ENCODE measurements at regions not wholly inside any gene's neighbourhood (a gene's known extent, or its start where the extent isn't known, plus 50 kb on each side); places are given as distances from the start of the nearest gene placed in this dataset.
"Not testable (repeated sequence)": the region's sequence is repeated elsewhere in the genome, so short reads cannot be mapped to it uniquely, and the experiment has no call there.

DNA sequence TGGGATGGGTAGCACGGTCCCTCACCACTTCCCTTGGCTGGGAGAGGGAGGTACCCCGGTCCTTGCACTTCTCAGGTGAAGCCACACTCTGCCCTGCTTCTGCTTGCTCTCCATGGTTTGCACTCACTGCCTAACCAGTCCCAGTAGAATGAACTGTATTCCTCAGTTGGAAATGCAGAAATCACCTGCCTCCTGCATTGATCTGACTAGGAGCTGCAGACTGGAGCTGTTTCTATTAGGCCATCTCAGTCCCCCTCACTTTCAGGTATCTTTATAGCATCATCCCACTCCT, 264.9 kb downstream of the ZWINT start:
- DNase-seq, result no peak

DNA sequence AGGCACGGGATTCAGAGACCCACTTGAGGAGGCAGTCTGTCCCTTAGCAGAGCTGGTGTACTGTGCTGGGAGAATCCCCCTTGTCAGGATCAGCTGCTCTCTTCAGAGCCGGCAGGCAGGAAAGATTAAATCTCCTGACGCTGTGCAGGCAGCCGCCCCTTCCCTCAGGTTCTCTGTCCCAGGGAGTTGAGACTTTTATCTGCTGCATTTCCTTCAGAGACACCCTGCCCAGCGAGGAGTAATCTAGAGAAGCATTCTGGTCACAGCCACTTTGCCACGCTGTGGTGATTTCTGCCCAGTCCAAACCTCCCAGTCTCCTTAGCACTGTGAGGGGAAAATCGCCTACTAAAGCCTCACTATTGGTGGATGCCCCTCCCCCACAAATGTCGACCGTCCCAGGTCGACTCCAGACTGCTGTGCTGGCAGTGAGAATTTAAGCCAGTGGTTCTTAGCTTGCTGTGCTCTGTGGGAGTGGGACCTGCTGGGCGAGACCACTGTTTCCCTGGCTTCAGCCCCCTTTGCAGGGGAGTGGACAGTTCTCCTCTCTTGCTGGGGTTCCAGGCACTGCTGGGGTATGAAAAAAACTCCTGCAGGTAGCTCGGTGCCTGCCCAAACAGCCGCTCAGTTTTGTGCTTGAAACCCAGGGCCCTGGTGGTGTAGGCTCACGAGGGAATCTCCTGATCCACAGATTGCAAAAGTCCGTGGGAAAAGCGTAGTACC, 265.4 kb downstream of the ZWINT start:
- no peak for DNase-seq

- DNase-seq, result not testable (repeated sequence)
Measured at GRCh38 chr10:56093645-56094044, 267.4 kb downstream of the ZWINT start.

- no peak for DNase-seq
Measured at GRCh38 chr10:56091872-56092271, 269.2 kb downstream of the ZWINT start.

GRCh38 chr10:56090914-56091540, 270.0 kb downstream of the ZWINT start:
- DNase-seq, result no peak

DNA sequence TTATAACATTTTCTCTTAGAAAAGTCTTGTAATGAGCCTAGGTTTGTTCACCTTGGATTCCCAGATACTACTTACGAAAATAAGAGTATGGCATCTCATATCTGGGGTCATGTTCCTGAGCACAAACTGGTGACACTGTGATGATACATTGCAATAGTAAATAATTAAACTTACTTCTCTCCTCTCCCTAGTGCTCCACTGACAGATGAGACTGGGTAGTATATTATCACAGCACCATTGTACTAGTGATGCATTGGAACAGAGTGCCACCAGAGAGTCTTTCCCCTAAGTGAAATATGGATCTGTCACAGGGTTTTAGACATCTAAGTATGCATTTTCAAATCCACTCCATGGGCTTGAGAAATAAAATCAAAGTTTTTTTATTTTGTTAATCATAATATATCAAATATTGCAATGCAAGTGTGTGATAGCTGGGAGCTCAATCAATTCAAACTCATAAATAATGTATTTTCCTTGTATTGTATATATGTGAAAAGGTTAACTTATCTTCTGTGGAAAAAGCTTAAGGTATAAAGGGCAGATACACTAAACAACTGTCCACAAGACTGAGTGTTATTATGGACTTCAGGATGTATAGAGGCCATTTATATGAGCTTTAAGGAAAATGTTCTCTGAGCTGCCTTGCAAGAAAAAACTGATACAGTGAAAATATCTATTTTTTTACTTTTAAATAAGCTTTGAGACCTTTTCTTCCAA, 275.5 kb downstream of the ZWINT start:
- no peak for DNase-seq

- DNase-seq, result no peak
Measured at GRCh38 chr10:56082169-56082568, 278.9 kb downstream of the ZWINT start.

- DNase-seq, result no peak
Measured at GRCh38 chr10:56068473-56069263, 292.4 kb downstream of the ZWINT start.

DNA sequence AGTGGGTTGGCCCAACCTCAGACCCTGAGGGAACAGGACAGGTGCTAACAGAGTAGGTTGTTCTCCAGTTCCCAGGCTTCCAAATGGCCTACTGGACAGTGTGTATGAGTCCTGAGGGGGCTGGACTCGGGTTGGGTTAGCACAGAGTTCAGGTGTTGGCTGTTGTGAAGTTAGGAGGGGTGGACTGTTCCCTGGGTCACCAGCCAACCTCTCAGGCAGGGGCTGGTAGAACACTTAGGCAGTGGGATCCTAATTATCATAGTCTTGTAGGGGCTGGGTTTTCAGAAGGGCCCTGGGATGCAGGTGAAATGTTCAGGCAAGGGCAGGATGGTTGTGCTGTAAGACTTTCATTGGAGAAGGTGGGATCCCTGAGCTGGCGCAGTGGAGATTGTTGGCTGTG, 293.0 kb downstream of the ZWINT start:
- DNase-seq, result no peak

- no peak for DNase-seq
Measured at GRCh38 chr10:56063642-56064041, 297.4 kb downstream of the ZWINT start.

GRCh38 chr10:56057860-56058259, 303.2 kb downstream of the ZWINT start:
- no peak for DNase-seq

- DNase-seq, result no peak
Measured at GRCh38 chr10:56035489-56035888, 325.6 kb downstream of the ZWINT start.

DNA sequence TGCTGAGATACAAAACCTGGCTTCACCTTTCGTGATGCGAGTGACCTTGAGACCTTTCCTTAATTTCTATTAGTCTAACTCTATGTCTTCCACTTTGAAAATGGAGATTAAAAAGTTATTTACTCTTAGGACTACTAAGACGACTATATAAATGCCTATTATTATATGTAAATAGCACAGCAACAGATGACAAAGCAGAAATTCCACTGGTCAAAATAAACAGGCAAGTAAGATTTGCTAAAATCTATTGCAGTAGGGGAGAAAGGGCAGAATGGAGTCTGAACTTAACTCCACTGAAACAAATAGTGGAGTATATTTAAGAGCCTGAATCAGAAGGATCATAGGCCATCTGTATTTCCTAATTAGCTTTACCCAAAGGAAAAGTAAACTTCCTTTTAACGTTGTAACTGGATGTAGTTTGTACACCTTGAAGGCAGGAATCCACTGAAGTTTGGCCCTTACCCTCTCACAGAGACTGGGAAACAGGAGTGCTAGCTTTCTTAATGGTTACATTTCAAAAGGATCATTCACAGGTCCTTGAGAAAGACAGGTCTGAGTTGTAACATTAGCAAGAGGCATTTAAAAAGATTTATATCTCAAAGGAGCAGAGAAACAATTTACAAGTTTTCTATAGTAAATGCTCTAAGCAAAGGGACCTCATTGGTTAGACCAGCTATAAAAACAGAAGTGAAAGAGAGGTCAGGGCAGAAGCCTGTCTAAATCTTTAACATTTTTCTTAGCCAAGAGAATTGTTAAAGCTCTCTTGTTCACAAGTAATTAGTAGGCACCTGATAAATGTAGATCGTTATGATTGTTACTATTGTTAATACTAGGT, 332.5 kb downstream of the ZWINT start:
- no peak for DNase-seq

DNA sequence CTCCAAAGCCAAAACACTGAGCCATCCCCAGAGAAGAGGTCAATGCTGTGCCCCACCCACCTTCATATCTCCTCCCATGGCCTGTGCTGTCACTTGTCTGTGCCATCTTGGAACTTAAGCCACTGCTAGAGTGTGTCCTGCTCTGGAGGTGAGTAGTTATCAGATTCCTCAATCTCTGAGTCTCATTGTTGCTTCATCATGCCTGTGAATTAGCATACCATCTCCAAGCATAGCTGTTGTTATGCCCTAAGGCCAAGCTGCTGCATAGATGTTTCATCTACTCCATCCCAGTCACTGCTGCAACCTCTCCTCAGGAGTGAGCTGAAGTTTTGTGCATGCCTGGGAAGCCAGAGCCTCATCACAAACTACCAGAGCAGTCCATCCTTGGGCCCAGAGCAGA, 349.0 kb downstream of the ZWINT start:
- no peak for DNase-seq

DNA sequence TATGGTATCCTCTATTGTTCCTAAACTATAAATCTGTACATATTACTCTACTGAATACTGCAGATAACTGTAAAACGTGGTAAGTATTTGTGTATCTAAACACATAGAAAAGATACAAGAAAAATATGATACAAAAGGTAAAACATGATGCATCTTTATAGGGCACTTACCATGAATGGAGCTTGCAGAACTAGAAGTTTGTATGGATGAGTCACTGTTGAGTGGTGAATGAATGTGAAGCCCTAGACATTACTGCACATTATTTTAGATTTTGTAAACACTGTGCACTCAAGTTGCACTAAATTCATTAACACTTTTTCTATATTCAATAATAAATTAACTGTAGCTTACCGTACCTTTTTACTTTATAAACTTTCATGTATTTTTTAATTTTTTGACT, 357.5 kb downstream of the ZWINT start:
- no peak for DNase-seq

DNA sequence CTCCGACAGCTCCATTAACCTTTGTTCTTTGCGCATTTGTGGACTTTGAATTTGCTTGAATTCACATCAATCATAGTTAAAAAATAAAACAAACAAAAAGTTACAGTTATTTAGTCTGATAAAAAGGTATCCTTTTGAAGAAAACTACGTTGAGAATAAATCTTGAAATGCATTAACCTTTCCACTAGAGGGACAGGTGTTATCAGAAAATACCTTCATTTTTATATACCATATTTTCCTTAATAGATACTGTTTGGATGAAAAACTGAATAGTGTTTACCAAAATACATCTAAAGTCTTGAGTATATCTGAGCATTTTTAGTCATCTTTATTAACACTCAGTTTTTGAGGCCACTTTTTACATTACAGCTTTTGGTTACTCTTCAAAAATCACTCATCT, 371.9 kb downstream of the ZWINT start:
- no peak for DNase-seq

DNA sequence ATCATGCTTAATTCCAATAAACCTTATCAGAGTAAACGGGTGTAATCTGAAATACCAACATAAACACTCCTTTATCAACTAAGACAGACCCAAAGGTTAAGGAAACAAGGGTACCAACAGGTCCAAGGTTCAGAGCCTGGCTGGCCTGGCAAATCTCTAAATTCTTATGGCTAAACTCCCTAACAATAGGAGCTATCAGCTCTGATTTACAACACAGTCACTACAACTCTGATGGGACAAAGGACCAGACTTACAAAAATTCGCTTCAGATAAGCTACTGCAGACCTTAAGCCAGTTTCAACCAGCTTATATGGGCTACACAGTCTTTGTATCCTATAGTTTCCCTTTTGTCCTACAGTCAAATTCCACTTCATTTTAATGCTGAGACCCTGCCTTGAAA, 381.9 kb downstream of the ZWINT start:
- DNase-seq, result no peak

DNA sequence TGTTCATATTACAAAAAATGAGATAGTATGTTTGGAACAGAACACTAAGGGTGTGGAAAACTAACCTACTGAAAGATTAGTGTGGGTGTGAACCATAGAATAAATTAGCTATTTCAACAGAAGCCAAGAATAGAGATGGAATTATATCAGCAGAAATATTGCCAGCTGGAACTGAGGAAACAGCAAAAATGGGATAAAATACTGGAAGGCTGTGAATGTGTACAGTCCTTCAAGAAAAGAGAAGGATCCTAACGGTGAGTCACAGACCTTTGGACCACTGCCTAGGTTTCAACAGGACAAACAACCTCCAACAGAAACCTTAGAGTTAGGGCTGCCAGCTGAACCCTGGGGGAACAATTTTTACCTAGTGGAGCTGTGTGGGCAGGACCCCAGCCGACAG, 395.0 kb downstream of the ZWINT start:
- DNase-seq, result no peak

DNA sequence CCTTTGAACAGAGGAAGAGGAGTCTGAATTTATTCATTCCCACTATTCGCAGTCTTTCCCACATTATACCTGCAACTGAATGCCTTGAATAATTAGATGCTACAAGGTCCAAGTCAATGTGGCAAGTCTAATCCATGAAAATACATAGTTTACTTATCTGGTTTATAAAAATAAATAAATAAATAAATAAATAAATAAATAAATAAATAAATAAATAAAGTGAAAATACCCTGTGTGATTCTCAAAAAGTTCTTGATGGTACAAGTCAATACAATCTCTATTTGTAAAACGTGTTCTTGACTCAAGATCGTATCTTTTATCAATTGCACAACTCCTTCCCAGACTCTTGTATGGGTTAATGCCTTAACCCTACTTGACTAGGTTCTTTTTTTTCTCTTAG, 417.7 kb downstream of the ZWINT start:
- DNase-seq, result no peak

- DNase-seq, result no peak
Measured at GRCh38 chr10:55929291-55929690, 431.8 kb downstream of the ZWINT start.

DNA sequence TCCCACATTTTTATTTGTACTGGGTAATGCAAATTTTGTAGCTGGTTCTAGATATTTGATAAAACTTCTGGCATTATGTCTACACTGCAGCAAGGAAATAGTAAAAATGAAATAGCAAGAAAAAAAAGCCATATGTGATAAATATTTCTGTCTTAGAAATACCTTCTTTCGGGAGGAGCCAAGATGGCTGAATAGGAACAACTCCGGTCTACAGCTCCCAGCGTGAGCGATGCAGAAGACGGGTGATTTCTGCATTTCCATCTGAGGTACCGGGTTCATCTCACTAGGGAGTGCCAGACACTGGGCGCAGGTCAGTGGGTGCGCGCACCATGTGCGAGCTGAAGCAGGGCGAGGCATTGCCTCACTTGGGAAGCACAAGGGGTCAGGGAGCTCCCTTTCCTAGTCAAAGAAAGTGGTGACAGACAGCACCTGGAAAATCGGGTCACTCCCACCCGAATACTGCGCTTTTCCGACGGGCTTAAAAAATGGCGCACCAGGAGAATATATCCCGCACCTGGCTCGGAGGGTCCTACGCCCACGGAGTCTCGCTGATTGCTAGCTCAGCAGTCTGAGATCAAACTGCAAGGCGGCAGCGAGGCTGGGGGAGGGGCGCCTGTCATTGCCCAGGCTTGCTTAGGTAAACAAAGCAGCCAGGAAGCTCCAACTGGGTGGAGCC, 461.4 kb downstream of the ZWINT start:
- not testable (repeated sequence) for DNase-seq

DNA sequence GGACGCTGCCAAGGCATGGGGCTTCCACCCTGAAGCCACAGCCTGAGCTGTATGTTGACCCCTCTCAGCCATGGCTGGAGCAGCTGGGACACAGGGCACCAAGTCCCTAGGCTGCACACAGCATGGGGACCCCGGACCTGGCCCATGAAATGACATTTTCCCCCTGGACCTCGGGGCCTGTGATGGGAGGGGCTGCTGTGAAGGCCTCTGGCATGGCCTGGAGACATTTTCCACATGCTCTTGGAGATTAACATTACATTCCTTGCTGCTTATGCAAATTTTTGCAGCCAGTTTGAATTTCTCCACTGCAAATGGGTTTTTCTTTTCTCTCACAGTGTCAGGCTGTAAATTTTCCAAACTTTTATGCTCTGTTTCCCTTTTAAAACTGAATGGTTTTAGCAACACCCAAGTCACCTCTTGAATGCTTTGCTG, 463.6 kb downstream of the ZWINT start:
- DNase-seq, result no peak

All from DMS79 treated with DMSO at 0.1 percent for 48 hours (cell line).